Erythroblast (primary cell): ENCODE measurements at regions not wholly inside any gene's neighbourhood (a gene's known extent, or its start where the extent isn't known, plus 50 kb on each side); places are given as distances from the start of the nearest gene placed in this dataset.

Experiments used
- GATA1 ChIP-seq: IDR thresholded peaks from 2 replicates; pipeline ENCODE4 v1.6.1; 2011; ENCODE audit warnings: low read depth, mild to moderate bottlenecking, control low read depth, low read length, moderate library complexity
- POLR2A ChIP-seq: IDR thresholded peaks from 2 replicates; pipeline ENCODE4 v1.6.1; 2011; ENCODE audit warnings: mild to moderate bottlenecking, low read length

DNA sequence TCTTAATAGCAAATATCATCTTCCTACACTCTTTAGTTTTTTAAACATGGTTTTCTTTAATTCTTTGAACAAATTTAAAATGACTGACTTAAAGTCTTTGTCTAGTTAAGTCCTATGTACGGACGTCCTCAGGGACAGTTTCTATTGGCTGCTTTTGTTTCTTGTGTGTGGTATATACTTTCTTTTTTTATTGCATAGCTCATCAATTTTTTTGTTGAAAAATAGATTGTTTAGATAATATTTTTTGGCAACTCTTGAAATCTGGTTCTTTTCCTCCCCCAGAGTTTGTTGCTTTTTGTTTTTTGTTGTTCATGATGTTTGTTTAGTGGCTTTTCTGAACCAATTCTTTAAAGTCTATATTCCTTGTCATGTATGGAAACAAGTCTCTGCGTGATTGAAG is 479.8 kb downstream of the PREX1 start:
- TF ChIP-seq POLR2A (no peak), GATA1 (no peak)
